K562 (cell line): ENCODE measurements at regions not wholly inside any gene's neighbourhood (a gene's known extent, or its start where the extent isn't known, plus 50 kb on each side); places are given as distances from the start of the nearest gene placed in this dataset.

Experiments used
- ATAC-seq: fragments of 200-7000 bp; cut with Tn5 transposase; 3 replicates; pipeline ENCODE4 v1.9.1; 2020; ENCODE audit warnings: moderate library complexity
- BruUV-seq: library from RNA; stranded (reverse); fragments of 400-500 nt; replicated peaks from 2 replicates; lab custom pipeline; 2021; lab: Mats Ljungman, UMichigan
- CTCF ChIA-PET: fragments of 300-600 bp; formaldehyde crosslinking; extraction: SDS; loops from one replicate; lab custom pipeline; 2021; ENCODE audit warnings: low intra/inter-chr PET ratio; lab: Yijun Ruan, JAX
- POLR2A ChIA-PET: fragments of 300-600, 350-650 bp; sonication (Branson Sonifier 250); formaldehyde crosslinking; extraction: SDS; loops from one replicate; lab custom pipeline; 2021; ENCODE audit warnings: antibody characterized with exemption, inconsistent platforms; lab: Yijun Ruan, JAX
- DNase-seq, 4 experiments: peaks; one replicate each; pipeline versions ENCODE4 v3.0.0 to v3.0.0-alpha.2; 2011 to 2018; ENCODE audit warnings: low spot score in 3 of 4, mixed read lengths in 3 of 4; ENCODE audit errors: extremely low read depth in 1 of 4
- FAIRE-seq: peaks from 2 replicates; lab custom pipeline; 2011; peaks lifted over from hg19 to GRCh38; lab: Jason Lieb, UNC
- H2AFZ ChIP-seq: 2 replicates; pipeline ENCODE4 v1.6.0; 2011; ENCODE audit warnings: low read depth, low read length, control low read depth, inconsistent platforms
- H3K27ac ChIP-seq: fragments of 200-600 bp; 3 replicates; pipeline ENCODE4 v1.8.0; 2011; ENCODE audit warnings: low read depth, mild to moderate bottlenecking, control low read depth, inconsistent platforms, low read length, moderate library complexity, mixed read lengths; ENCODE audit errors: extremely low read depth
- H3K27me3 ChIP-seq, 2 experiments: fragments of 300-600 bp in 1 of 2; 2 replicates in 1 of 2; 3 replicates in 1 of 2; pipeline versions ENCODE4 v1.6.0 to v1.8.0; 2011; ENCODE audit warnings: inconsistent platforms in 2 of 2, low read length in 2 of 2, mild to moderate bottlenecking in 1 of 2, mixed read lengths in 1 of 2, moderate library complexity in 1 of 2; ENCODE audit not compliant: control insufficient read depth in 2 of 2, insufficient read depth in 2 of 2
- H3K36me3 ChIP-seq: fragments of 300-600 bp; 3 replicates; pipeline ENCODE4 v1.8.0; 2011; ENCODE audit warnings: mild to moderate bottlenecking, low read length, inconsistent platforms; ENCODE audit not compliant: control insufficient read depth, insufficient read depth
- H3K4me1 ChIP-seq, 2 experiments: fragments of 200-600 bp in 1 of 2; replicated peaks in 1 of 2; 2 replicates in 1 of 2; 3 replicates in 1 of 2; pipeline versions ENCODE4 v1.5.1 to v1.8.0; 2011; ENCODE audit warnings: inconsistent platforms in 2 of 2, low read length in 2 of 2, mild to moderate bottlenecking in 1 of 2, mixed read lengths in 1 of 2, moderate library complexity in 1 of 2; ENCODE audit not compliant: control insufficient read depth in 2 of 2, insufficient read depth in 2 of 2
- H3K4me2 ChIP-seq: 2 replicates; pipeline ENCODE4 v1.6.1; 2011; ENCODE audit warnings: low read length, control low read depth, inconsistent platforms, mixed read lengths; ENCODE audit not compliant: insufficient read depth
- H3K4me3 ChIP-seq: fragments of 200-600 bp; sonication (generic), shearing (Covaris generic); 2 replicates; pipeline ENCODE4 v1.5.1; 2016; ENCODE audit warnings: control low read depth, inconsistent platforms
- H3K79me2 ChIP-seq: fragments of 200-600 bp; 3 replicates; pipeline ENCODE4 v1.8.0; 2011; ENCODE audit warnings: low read length, inconsistent platforms; ENCODE audit not compliant: control insufficient read depth, insufficient read depth
- H3K9ac ChIP-seq, 2 experiments: 2 replicates each; pipeline versions ENCODE4 v1.6.0 to v1.6.1; 2011; ENCODE audit warnings: low read depth in 2 of 2, low read length in 2 of 2, control low read depth in 1 of 2, inconsistent platforms in 1 of 2, mild to moderate bottlenecking in 1 of 2, mixed read lengths in 1 of 2; ENCODE audit not compliant: insufficient read depth in 1 of 2
- H3K9me1 ChIP-seq: one replicate; pipeline ENCODE4 v1.6.0; 2011; ENCODE audit warnings: inconsistent platforms, mild to moderate bottlenecking, low read length, moderate library complexity; ENCODE audit not compliant: control insufficient read depth, insufficient read depth
- H3K9me3 ChIP-seq: replicated peaks from 2 replicates; pipeline ENCODE4 v1.5.1; 2011; ENCODE audit warnings: low read depth, low read length, inconsistent platforms; ENCODE audit not compliant: control insufficient read depth, insufficient read depth
- H4K20me1 ChIP-seq: replicated peaks from 2 replicates; pipeline ENCODE4 v1.6.1; 2011; ENCODE audit warnings: low read length, inconsistent platforms, mixed read lengths; ENCODE audit not compliant: control insufficient read depth, insufficient read depth
- ETS2 ChIP-seq: IDR thresholded peaks from 2 replicates; pipeline ENCODE4 v1.6.1; 2016; ENCODE audit warnings: borderline replicate concordance, missing genetic modification characterization, mild to moderate bottlenecking, moderate library complexity, missing compliant biosample characterization; ENCODE audit not compliant: poor library complexity, severe bottlenecking
- HDAC6 ChIP-seq: IDR thresholded peaks from 2 replicates; pipeline ENCODE4 v1.6.1; 2012; ENCODE audit warnings: low read depth, mild to moderate bottlenecking, control low read depth, inconsistent platforms, low read length, moderate library complexity
- HLTF ChIP-seq: fragments of 450-650 bp; IDR thresholded peaks from 2 replicates; pipeline ENCODE4 v1.6.1; 2016
- KLF13 ChIP-seq: fragments of 450-650 bp; IDR thresholded peaks from 2 replicates; pipeline ENCODE4 v1.6.1; 2016; ENCODE audit warnings: missing genetic modification characterization, low read depth, mild to moderate bottlenecking, missing compliant biosample characterization, moderate library complexity, borderline replicate concordance
- MTA2 ChIP-seq: fragments of 450-650 bp; IDR thresholded peaks from 2 replicates; pipeline ENCODE4 v1.6.1; 2016; ENCODE audit warnings: low read depth
- PHF8 ChIP-seq: fragments of 200-600 bp; sonication (generic); IDR thresholded peaks from 2 replicates; pipeline ENCODE4 v1.6.1; 2012; ENCODE audit warnings: mixed run types, mild to moderate bottlenecking, inconsistent platforms, low read length, moderate library complexity, borderline replicate concordance
- RNF2 ChIP-seq: sonication (generic); IDR thresholded peaks from 2 replicates; pipeline ENCODE4 v1.6.1; 2016
- ZNF175 ChIP-seq: fragments of 200-800 bp; sonication (Bioruptor generic); IDR thresholded peaks from 2 replicates; pipeline ENCODE4 v1.6.1; 2016; ENCODE audit warnings: low read depth, mild to moderate bottlenecking, missing genetic modification characterization, missing compliant biosample characterization
- ZNF217 ChIP-seq: sonication (generic); formaldehyde crosslinking; IDR thresholded peaks from 2 replicates; pipeline ENCODE4 v1.8.0; 2022; ENCODE audit warnings: mild to moderate bottlenecking, missing genetic modification reagents
- ZNF324 ChIP-seq: fragments of 250-450 bp; sonication (Bioruptor Pico); IDR thresholded peaks from 2 replicates; pipeline ENCODE4 v1.4.0; 2020; ENCODE audit warnings: mild to moderate bottlenecking
- in situ Hi-C: fragments of 300-500 bp; cut with MboI; formaldehyde crosslinking; loops from 4 replicates; pipeline ENCODE4 v1.15.0; 2018; ENCODE audit warnings: inconsistent platforms, mixed read lengths
- intact Hi-C: fragments of 100-400 bp; cut with micrococcal nuclease; formaldehyde crosslinking; loops from 2 replicates; pipeline ENCODE4 v1.14.2; 2022
- TF ChIP-seq, protein P1 (sequence below): fragments of 200-800 bp; sonication (Bioruptor generic); IDR thresholded peaks from 2 replicates; pipeline ENCODE4 v1.6.1; 2016; ENCODE audit warnings: missing genetic modification characterization, missing compliant biosample characterization
- TF ChIP-seq, protein P2 (sequence below): sonication (generic); formaldehyde crosslinking; IDR thresholded peaks from 2 replicates; pipeline ENCODE4 v1.8.0; 2022; ENCODE audit warnings: missing genetic modification reagents, mild to moderate bottlenecking, moderate library complexity, borderline replicate concordance
- TF ChIP-seq, protein P3 (sequence below): IDR thresholded peaks from 3 replicates; pipeline ENCODE4 v1.6.1; 2011; ENCODE audit warnings: borderline replicate concordance, mild to moderate bottlenecking, moderate library complexity; ENCODE audit not compliant: insufficient read length; ENCODE audit errors: extremely low read depth
- TF ChIP-seq, protein P4 (sequence below): sonication (generic); formaldehyde crosslinking; IDR thresholded peaks from 2 replicates; pipeline ENCODE4 v1.9.0; 2022; ENCODE audit warnings: mild to moderate bottlenecking, missing genetic modification reagents

DNA sequence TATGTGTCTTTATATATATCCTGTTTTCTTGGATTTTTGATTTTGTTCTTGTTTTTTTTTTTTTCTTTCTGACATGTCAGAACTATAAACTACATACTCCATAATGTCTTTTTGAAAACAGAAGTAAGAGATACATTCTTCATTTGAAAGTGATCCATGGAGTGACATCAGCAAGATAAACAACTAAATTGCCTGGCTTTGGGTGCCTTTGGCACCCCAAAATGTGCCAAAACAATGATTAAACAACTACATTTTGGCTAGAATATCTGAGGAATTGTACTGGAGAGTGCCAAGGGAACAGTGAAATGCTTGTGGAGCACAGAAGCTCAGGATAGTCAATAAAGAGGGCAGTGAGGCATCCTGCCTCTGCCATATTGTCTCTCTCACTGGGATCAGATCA, 766.1 kb upstream of the ANO3 start:
- no peaks in the 10 kb centered on the region; the same call in 1 of the 2 replicates for H3K9me3 ChIP-seq
- H3K4me3 ChIP-seq, result no peak overlapping the region
- no peaks in the 10 kb centered on the region for H4K20me1 ChIP-seq
- H3K9ac ChIP-seq, result no peak overlapping the region
- no peaks in the 10 kb centered on the region for H3K9me1 ChIP-seq
- no peak overlapping the region for H3K4me2 ChIP-seq
- H3K27ac ChIP-seq, result no peak overlapping the region
- ChIA-PET POLR2A (no interaction called here), CTCF (no interaction called here)
- intact Hi-C loops, result no loop called here
- no peaks in the 10 kb centered on the region for H3K79me2 ChIP-seq
- no peaks in the 10 kb centered on the region for H3K4me1 ChIP-seq
- no peak overlapping the region for H2AFZ ChIP-seq
- no peaks in the 10 kb centered on the region for H3K36me3 ChIP-seq
- ATAC-seq (no peak), DNase-seq (no peak), FAIRE-seq (no peak)
- no TSS peak for BruUV-seq
- in situ Hi-C loops, result no loop called here
- no peaks in the 10 kb centered on the region for H3K27me3 ChIP-seq
- TF ChIP-seq KLF13 (tag) (no peak), HLTF (no peak), PHF8 (no peak), ETS2 (tag) (no peak), ZNF217 (CRISPR knock-in tag) (no peak), MTA2 (no peak), RNF2 (no peak), ZNF175 (CRISPR knock-in tag) (no peak), ZNF324 (CRISPR knock-in tag) (no peak), HDAC6 (no peak)
- TF ChIP-seq, protein P1, sequence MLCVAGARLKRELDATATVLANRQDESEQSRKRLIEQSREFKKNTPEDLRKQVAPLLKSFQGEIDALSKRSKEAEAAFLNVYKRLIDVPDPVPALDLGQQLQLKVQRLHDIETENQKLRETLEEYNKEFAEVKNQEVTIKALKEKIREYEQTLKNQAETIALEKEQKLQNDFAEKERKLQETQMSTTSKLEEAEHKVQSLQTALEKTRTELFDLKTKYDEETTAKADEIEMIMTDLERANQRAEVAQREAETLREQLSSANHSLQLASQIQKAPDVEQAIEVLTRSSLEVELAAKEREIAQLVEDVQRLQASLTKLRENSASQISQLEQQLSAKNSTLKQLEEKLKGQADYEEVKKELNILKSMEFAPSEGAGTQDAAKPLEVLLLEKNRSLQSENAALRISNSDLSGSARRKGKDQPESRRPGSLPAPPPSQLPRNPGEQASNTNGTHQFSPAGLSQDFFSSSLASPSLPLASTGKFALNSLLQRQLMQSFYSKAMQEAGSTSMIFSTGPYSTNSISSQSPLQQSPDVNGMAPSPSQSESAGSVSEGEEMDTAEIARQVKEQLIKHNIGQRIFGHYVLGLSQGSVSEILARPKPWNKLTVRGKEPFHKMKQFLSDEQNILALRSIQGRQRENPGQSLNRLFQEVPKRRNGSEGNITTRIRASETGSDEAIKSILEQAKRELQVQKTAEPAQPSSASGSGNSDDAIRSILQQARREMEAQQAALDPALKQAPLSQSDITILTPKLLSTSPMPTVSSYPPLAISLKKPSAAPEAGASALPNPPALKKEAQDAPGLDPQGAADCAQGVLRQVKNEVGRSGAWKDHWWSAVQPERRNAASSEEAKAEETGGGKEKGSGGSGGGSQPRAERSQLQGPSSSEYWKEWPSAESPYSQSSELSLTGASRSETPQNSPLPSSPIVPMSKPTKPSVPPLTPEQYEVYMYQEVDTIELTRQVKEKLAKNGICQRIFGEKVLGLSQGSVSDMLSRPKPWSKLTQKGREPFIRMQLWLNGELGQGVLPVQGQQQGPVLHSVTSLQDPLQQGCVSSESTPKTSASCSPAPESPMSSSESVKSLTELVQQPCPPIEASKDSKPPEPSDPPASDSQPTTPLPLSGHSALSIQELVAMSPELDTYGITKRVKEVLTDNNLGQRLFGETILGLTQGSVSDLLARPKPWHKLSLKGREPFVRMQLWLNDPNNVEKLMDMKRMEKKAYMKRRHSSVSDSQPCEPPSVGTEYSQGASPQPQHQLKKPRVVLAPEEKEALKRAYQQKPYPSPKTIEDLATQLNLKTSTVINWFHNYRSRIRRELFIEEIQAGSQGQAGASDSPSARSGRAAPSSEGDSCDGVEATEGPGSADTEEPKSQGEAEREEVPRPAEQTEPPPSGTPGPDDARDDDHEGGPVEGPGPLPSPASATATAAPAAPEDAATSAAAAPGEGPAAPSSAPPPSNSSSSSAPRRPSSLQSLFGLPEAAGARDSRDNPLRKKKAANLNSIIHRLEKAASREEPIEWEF, result no peak
- TF ChIP-seq, protein P2, sequence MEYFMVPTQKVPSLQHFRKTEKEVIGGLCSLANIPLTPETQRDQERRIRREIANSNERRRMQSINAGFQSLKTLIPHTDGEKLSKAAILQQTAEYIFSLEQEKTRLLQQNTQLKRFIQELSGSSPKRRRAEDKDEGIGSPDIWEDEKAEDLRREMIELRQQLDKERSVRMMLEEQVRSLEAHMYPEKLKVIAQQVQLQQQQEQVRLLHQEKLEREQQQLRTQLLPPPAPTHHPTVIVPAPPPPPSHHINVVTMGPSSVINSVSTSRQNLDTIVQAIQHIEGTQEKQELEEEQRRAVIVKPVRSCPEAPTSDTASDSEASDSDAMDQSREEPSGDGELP (CRISPR knock-in tag), result no peak
- TF ChIP-seq, protein P3, sequence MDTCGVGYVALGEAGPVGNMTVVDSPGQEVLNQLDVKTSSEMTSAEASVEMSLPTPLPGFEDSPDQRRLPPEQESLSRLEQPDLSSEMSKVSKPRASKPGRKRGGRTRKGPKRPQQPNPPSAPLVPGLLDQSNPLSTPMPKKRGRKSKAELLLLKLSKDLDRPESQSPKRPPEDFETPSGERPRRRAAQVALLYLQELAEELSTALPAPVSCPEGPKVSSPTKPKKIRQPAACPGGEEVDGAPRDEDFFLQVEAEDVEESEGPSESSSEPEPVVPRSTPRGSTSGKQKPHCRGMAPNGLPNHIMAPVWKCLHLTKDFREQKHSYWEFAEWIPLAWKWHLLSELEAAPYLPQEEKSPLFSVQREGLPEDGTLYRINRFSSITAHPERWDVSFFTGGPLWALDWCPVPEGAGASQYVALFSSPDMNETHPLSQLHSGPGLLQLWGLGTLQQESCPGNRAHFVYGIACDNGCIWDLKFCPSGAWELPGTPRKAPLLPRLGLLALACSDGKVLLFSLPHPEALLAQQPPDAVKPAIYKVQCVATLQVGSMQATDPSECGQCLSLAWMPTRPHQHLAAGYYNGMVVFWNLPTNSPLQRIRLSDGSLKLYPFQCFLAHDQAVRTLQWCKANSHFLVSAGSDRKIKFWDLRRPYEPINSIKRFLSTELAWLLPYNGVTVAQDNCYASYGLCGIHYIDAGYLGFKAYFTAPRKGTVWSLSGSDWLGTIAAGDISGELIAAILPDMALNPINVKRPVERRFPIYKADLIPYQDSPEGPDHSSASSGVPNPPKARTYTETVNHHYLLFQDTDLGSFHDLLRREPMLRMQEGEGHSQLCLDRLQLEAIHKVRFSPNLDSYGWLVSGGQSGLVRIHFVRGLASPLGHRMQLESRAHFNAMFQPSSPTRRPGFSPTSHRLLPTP, result no peak
- TF ChIP-seq, protein P4, sequence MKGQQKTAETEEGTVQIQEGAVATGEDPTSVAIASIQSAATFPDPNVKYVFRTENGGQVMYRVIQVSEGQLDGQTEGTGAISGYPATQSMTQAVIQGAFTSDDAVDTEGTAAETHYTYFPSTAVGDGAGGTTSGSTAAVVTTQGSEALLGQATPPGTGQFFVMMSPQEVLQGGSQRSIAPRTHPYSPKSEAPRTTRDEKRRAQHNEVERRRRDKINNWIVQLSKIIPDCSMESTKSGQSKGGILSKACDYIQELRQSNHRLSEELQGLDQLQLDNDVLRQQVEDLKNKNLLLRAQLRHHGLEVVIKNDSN (CRISPR knock-in tag), result no peak
